ENCODE measurements at regions not wholly inside any gene's neighbourhood (a gene's known extent, or its start where the extent isn't known, plus 50 kb on each side); places are given as distances from the start of the nearest gene placed in this dataset.

- no peak for DNase-seq (ENCODE audit: low read depth)
- no peak for TF ChIP-seq CTCF (IDR thresholded peaks at IDR 0.05; ENCODE audit: low read depth, low read length, missing control alignments)
- H3K4me3 ChIP-seq (ENCODE audit: low read depth, low read length) = no peak overlapping the region
Observed at GRCh38 chr10:70996549-70996948, 108.2 kb upstream of the PCBD1 start.

- no peak for TF ChIP-seq CTCF (IDR thresholded peaks at IDR 0.05; ENCODE audit: low read depth, low read length, missing control alignments)
Observed at GRCh38 chr10:70997236-70997635, 108.9 kb upstream of the PCBD1 start.

GRCh38 chr10:70998086-70998485 is 109.7 kb upstream of the PCBD1 start:
- no peak overlapping the region for H3K4me3 ChIP-seq (ENCODE audit: low read depth, low read length)
- DNase-seq (ENCODE audit: low read depth) = no peak
- TF ChIP-seq CTCF (IDR thresholded peaks at IDR 0.05; ENCODE audit: low read depth, low read length, missing control alignments) = no peak

More at GRCh38 chr10:70997236-70997635, 108.9 kb upstream of the PCBD1 start:
- DNase-seq (ENCODE audit: low read depth) = no peak
- no peak overlapping the region for H3K4me3 ChIP-seq (ENCODE audit: low read depth, low read length)

GRCh38 chr10:71001470-71001869 is 113.1 kb upstream of the PCBD1 start:
- DNase-seq (ENCODE audit: low read depth) = no peak
- TF ChIP-seq CTCF (IDR thresholded peaks at IDR 0.05; ENCODE audit: low read depth, low read length, missing control alignments) = no peak
- H3K4me3 ChIP-seq (ENCODE audit: low read depth, low read length) = no peak overlapping the region

GRCh38 chr10:71004176-71005075 is 116.1 kb upstream of the PCBD1 start:
- DNase-seq (ENCODE audit: low read depth) = no peak
- no peak overlapping the region for H3K4me3 ChIP-seq (ENCODE audit: low read depth, low read length)
- no peak for TF ChIP-seq CTCF (IDR thresholded peaks at IDR 0.05; ENCODE audit: low read depth, low read length, missing control alignments)

- DNase-seq (ENCODE audit: low read depth) = no peak
- TF ChIP-seq CTCF (IDR thresholded peaks at IDR 0.05; ENCODE audit: low read depth, low read length, missing control alignments) = no peak
- no peak overlapping the region for H3K4me3 ChIP-seq (ENCODE audit: low read depth, low read length)
Observed at GRCh38 chr10:71005337-71006305, 117.3 kb upstream of the PCBD1 start.

Measured in GM12864 (cell line).